Keratinocyte (primary cell): ENCODE measurements at regions not wholly inside any gene's neighbourhood (a gene's known extent, or its start where the extent isn't known, plus 50 kb on each side); places are given as distances from the start of the nearest gene placed in this dataset.

Experiments used
- DNase-seq: peaks from one replicate; pipeline ENCODE4 v3.0.0-alpha.2; 2011; ENCODE audit warnings: low read depth, missing footprints, low spot score
- FAIRE-seq: peaks from 2 replicates; lab custom pipeline; 2011; peaks lifted over from hg19 to GRCh38; lab: Jason Lieb, UNC
- H2AFZ ChIP-seq: 2 replicates; pipeline ENCODE4 v1.6.0; 2012; ENCODE audit warnings: low read length, control low read depth, inconsistent platforms; ENCODE audit not compliant: control insufficient read depth
- H3K27ac ChIP-seq: 2 replicates; pipeline ENCODE4 v1.5.1; 2011; ENCODE audit warnings: low read length; ENCODE audit not compliant: control insufficient read depth, insufficient read depth
- H3K27me3 ChIP-seq: 3 replicates; pipeline ENCODE4 v1.6.0; 2011; ENCODE audit warnings: low read length; ENCODE audit not compliant: control insufficient read depth, insufficient read depth; ENCODE audit errors: extremely low read depth
- H3K36me3 ChIP-seq, 2 experiments: 2 replicates in 1 of 2; 3 replicates in 1 of 2; pipeline ENCODE4 v1.5.1; 2011; ENCODE audit warnings: low read length in 2 of 2, mild to moderate bottlenecking in 1 of 2; ENCODE audit not compliant: control insufficient read depth in 2 of 2, insufficient read depth in 2 of 2; ENCODE audit errors: extremely low read depth in 1 of 2
- H3K4me1 ChIP-seq: 3 replicates; pipeline ENCODE4 v1.5.1; 2011; ENCODE audit warnings: low read length; ENCODE audit not compliant: control insufficient read depth, insufficient read depth; ENCODE audit errors: extremely low read depth
- H3K4me2 ChIP-seq: 3 replicates; pipeline ENCODE4 v1.6.0; 2011; ENCODE audit warnings: low read depth, low read length; ENCODE audit not compliant: control insufficient read depth, insufficient read depth; ENCODE audit errors: extremely low read depth
- H3K4me3 ChIP-seq, 3 experiments: fragments of 200-600 bp in 1 of 3; sonication (generic) in 1 of 3; 2 replicates in 2 of 3; 3 replicates in 1 of 3; pipeline ENCODE4 v1.5.1; 2011 to 2016; ENCODE audit warnings: low read length in 3 of 3, mild to moderate bottlenecking in 3 of 3, control low read depth in 2 of 3, inconsistent platforms in 1 of 3, low read depth in 1 of 3, mixed read lengths in 1 of 3, mixed run types in 1 of 3, moderate library complexity in 1 of 3; ENCODE audit not compliant: control insufficient read depth in 2 of 3, insufficient read depth in 2 of 3; ENCODE audit errors: extremely low read depth in 1 of 3
- H3K79me2 ChIP-seq: 2 replicates; pipeline ENCODE4 v1.6.0; 2012; ENCODE audit warnings: low read length; ENCODE audit not compliant: control insufficient read depth, insufficient read depth
- H3K9ac ChIP-seq: 3 replicates; pipeline ENCODE4 v1.6.0; 2011; ENCODE audit warnings: low read length; ENCODE audit not compliant: control insufficient read depth, insufficient read depth; ENCODE audit errors: extremely low read depth
- H3K9me1 ChIP-seq: 3 replicates; pipeline ENCODE4 v1.6.0; 2011; ENCODE audit warnings: low read length; ENCODE audit not compliant: control insufficient read depth, insufficient read depth; ENCODE audit errors: extremely low read depth
- H3K9me3 ChIP-seq: 2 replicates; pipeline ENCODE4 v1.5.1; 2012; ENCODE audit warnings: low read depth, low read length; ENCODE audit not compliant: control insufficient read depth
- H4K20me1 ChIP-seq: 3 replicates; pipeline ENCODE4 v1.6.0; 2011; ENCODE audit warnings: low read length; ENCODE audit not compliant: control insufficient read depth, insufficient read depth; ENCODE audit errors: extremely low read depth
- CTCF ChIP-seq, 3 experiments: IDR thresholded peaks in 1 of 3; conservative IDR thresholded peaks in 1 of 3; optimal IDR thresholded peaks in 1 of 3; 2 replicates in 2 of 3; 3 replicates in 1 of 3; pipeline versions ENCODE3 to v1.5.1; 2011; ENCODE audit warnings: low read length in 3 of 3, mild to moderate bottlenecking in 3 of 3, moderate library complexity in 2 of 3, control low read depth in 1 of 3, inconsistent platforms in 1 of 3; ENCODE audit not compliant: insufficient read depth in 2 of 3; ENCODE audit errors: extremely low read depth in 1 of 3
- EZH2 ChIP-seq: IDR thresholded peaks from one replicate; pipeline ENCODE4 v1.6.1; 2012; ENCODE audit warnings: inconsistent platforms, mild to moderate bottlenecking, low read length, moderate library complexity
- dilution Hi-C: fragments of 300-500 bp; cut with MboI; formaldehyde crosslinking; loops from one replicate; pipeline ENCODE4 v1.7.0; 2020; ENCODE audit warnings: low sequenced_read_pairs; ENCODE audit not compliant: extremely low pct_ligation_motif_present

- H3K27me3 ChIP-seq = no peaks in the 10 kb centered on the region
- H4K20me1 ChIP-seq = no peaks in the 10 kb centered on the region
- no peak for TF ChIP-seq EZH2
- TF ChIP-seq CTCF (optimal IDR thresholded peaks at IDR 0.05 in 1 of 3, IDR thresholded peaks at IDR 0.05 in 1 of 3, conservative IDR thresholded peaks at IDR 0.05 in 1 of 3; ENCODE audit: extremely low read depth in 1 of 3, insufficient read depth in 2 of 3, low read length in 3 of 3) = no peak
- H3K36me3 ChIP-seq = no peaks in the 10 kb centered on the region
- H3K4me2 ChIP-seq = no peak overlapping the region
- DNase-seq (no peak), FAIRE-seq (no peak)
- H3K4me3 ChIP-seq = no peak overlapping the region
- H3K79me2 ChIP-seq = no peaks in the 10 kb centered on the region
- no peaks in the 10 kb centered on the region for H3K9me1 ChIP-seq
- H2AFZ ChIP-seq = no peak overlapping the region
- dilution Hi-C loops = no loop called here
- no peaks in the 10 kb centered on the region for H3K4me1 ChIP-seq
- no peak overlapping the region for H3K27ac ChIP-seq
- no peaks in the 10 kb centered on the region for H3K9me3 ChIP-seq
- no peak overlapping the region for H3K9ac ChIP-seq
Measured at GRCh38 chr2:215723631-215724011, 287.8 kb upstream of the FN1 start.

GRCh38 chr2:215722986-215723630 is 287.2 kb upstream of the FN1 start:
- Histone ChIP-seq H3K4me2 (no peak overlapping the region), H3K36me3 (no peaks in the 10 kb centered on the region), H4K20me1 (no peaks in the 10 kb centered on the region), H3K27me3 (no peaks in the 10 kb centered on the region), H2AFZ (no peak overlapping the region), H3K9ac (no peak overlapping the region), H3K4me1 (no peaks in the 10 kb centered on the region), H3K27ac (no peak overlapping the region), H3K9me1 (no peaks in the 10 kb centered on the region), H3K79me2 (no peaks in the 10 kb centered on the region), H3K9me3 (no peaks in the 10 kb centered on the region), H3K4me3 (no peak overlapping the region)
- DNase-seq (no peak), FAIRE-seq (no peak)
- dilution Hi-C loops = no loop called here
- TF ChIP-seq CTCF (optimal IDR thresholded peaks at IDR 0.05 in 1 of 3, IDR thresholded peaks at IDR 0.05 in 1 of 3, conservative IDR thresholded peaks at IDR 0.05 in 1 of 3; ENCODE audit: extremely low read depth in 1 of 3, insufficient read depth in 2 of 3, low read length in 3 of 3) (no peak), EZH2 (no peak)
